ENCODE measurements at regions not wholly inside any gene's neighbourhood (a gene's known extent, or its start where the extent isn't known, plus 50 kb on each side); places are given as distances from the start of the nearest gene placed in this dataset.

DNA sequence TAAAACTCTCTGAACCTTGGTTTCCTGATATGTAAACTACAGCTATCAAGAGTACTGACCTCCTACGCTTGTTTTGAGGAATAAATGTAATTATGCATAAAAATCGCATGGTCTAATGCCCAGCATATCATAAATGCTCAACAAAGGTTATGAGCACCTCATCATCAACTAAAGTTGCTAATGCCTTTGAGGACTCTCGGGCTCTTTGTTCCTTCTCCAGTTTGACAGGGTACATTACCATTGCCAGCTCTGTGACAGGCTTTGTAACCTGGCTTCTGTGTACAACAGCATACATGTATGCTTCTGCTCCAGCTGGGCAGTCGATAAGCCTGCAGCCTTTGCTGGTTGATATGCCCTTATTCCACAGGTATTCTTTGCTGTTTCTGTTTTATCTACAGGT lies 95.2 kb downstream of the C9orf152 start:
- Histone ChIP-seq H3K9me3 (no peaks in the 10 kb centered on the region), H3K4me3 (no peak overlapping the region), H3K4me1 (peaks cover 36% of the 10 kb centered on the region), H3K36me3 (no peaks in the 10 kb centered on the region), H3K27me3 (no peaks in the 10 kb centered on the region), H3K27ac (no peak overlapping the region)
- intact Hi-C loops (cut with DNase I): no loop called here
- ATAC-seq (no peak), DNase-seq (no peak)
- TF ChIP-seq, protein P1, sequence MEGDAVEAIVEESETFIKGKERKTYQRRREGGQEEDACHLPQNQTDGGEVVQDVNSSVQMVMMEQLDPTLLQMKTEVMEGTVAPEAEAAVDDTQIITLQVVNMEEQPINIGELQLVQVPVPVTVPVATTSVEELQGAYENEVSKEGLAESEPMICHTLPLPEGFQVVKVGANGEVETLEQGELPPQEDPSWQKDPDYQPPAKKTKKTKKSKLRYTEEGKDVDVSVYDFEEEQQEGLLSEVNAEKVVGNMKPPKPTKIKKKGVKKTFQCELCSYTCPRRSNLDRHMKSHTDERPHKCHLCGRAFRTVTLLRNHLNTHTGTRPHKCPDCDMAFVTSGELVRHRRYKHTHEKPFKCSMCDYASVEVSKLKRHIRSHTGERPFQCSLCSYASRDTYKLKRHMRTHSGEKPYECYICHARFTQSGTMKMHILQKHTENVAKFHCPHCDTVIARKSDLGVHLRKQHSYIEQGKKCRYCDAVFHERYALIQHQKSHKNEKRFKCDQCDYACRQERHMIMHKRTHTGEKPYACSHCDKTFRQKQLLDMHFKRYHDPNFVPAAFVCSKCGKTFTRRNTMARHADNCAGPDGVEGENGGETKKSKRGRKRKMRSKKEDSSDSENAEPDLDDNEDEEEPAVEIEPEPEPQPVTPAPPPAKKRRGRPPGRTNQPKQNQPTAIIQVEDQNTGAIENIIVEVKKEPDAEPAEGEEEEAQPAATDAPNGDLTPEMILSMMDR (IDR thresholded peaks at IDR 0.05): no peak

DNA sequence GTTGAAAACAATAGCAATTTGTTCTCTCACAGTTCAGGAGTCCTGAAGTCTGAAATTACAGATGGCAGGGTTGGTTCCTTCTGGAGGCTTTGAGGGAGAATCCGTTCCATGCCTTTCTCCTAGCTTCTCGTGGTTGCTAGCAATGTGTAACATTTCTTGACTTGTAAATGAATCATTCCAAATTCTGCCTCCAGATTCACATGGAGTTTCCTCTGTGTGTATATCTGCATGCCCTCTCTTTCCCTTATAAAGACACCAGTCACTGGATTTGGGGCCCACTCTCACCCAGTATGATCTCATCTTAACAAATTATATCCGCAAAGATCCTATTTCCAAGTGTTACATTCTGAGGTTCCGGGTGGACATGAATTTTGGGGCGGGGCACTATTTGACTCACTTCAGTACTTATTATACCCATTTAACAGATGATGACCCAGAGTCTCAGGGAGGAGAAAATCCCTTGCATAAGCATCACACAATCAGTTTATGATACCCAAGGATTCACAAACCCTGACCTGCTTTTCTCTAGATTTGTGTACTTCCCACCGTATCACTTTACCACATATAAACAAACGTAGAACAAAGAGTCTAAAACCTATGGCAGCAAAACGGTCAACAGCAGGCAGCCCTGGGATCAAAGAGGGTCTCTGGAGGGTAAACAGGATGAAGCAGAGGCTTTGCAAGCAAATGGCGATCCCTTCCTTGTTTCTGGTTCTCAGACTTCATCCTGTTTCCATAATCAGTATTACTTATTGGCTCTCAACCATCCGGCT lies 93.7 kb downstream of the C9orf152 start:
- no peaks in the 10 kb centered on the region for H3K27me3 ChIP-seq
- peak overlapping the region; percentile 42 for H3K27ac ChIP-seq
- ATAC-seq (no peak), DNase-seq (no peak)
- intact Hi-C loops (cut with DNase I): no loop called here
- peaks cover 36% of the 10 kb centered on the region for H3K4me1 ChIP-seq
- H3K36me3 ChIP-seq: no peaks in the 10 kb centered on the region
- TF ChIP-seq, protein P1 (IDR thresholded peaks at IDR 0.05): no peak
- H3K9me3 ChIP-seq: no peaks in the 10 kb centered on the region
- H3K4me3 ChIP-seq: no peak overlapping the region

DNA sequence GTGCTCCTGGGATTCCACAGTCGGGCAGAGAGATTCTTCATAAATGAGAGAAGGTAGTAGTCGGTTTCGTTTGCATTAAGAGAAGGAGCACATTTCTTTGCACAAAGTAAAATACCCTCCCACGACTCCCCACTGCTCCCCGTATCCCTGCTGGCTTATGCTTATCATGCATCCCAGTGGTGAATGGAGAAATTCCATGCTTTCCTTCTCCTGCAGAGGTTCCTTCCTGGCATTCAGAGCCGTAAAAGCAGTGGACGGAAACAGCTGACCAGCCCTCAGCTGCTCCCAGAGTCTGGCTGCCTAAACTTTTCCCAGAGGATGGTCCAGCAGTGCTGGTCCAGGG lies 93.1 kb downstream of the C9orf152 start:
- ATAC-seq (peak; percentile 40), DNase-seq (no peak)
- Histone ChIP-seq H3K4me1 (peaks cover 36% of the 10 kb centered on the region), H3K4me3 (no peak overlapping the region), H3K27ac (peak overlapping the region; percentile 42), H3K36me3 (no peaks in the 10 kb centered on the region), H3K27me3 (no peaks in the 10 kb centered on the region), H3K9me3 (no peaks in the 10 kb centered on the region)
- intact Hi-C loops (cut with DNase I): no loop called here
- TF ChIP-seq, protein P1 (IDR thresholded peaks at IDR 0.05): no peak

DNA sequence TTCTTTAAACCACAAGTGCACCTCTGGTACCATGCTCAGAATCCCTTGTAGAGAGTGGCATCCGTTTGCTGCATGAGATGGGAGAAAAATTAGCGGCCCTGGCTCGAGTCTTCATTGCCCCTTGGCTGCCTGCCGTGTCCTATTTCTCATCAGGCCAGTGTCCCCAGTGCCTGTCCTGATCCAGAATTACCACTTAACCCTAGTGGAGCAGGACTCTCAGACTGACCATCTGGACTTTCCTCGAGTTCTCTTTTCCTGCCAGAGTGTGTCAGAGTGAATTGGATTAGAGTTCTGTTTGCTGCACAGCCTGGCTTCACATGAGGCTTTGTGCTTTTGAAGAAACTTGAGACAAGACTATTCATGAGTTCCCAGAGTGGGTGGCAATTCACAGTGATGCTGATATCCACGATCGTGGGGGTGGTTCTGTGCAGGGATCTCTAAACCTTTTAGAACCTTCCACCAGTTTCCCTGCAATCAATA lies 92.6 kb downstream of the C9orf152 start:
- no peaks in the 10 kb centered on the region for H3K36me3 ChIP-seq
- DNase-seq (no peak), ATAC-seq (peak; percentile 14)
- H3K4me3 ChIP-seq: no peak overlapping the region
- peak overlapping the region; percentile 42 for H3K27ac ChIP-seq
- TF ChIP-seq, protein P1 (IDR thresholded peaks at IDR 0.05): no peak
- H3K4me1 ChIP-seq: peaks cover 36% of the 10 kb centered on the region
- intact Hi-C loops (cut with DNase I): no loop called here
- no peaks in the 10 kb centered on the region for H3K9me3 ChIP-seq
- H3K27me3 ChIP-seq: no peaks in the 10 kb centered on the region

DNA sequence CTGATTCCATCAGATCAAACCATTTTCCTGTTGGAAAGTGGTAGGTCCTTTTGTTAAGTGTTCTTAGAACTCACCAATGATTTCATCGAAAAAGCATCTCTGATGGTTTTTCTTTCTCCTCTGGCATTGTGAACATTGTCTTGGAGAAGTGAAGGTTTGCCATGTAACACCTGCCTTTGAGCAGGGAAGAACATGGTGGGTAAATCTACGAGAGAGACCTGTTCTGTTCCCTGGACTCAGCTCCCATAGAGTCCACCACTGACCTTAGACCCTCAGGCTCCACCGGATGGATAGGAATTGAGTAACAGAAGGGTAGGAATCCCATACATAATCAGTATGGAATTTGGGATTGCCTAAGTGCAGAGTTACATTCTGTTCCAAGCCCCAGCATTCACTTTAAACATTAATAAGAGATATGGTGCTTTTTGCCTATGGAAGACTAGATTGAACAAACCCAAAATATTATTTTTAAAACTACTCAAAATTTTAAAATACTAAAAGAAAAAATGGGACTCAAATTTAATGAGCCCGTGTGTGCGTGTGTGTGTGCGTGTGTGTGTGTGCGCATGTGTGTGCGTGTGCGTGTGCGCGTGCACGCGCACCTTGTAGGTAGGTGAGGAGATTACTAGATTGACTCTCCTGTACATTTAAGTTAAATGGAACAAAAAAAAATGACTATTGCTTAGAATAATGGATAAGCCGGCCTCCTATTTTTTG lies 92.0 kb downstream of the C9orf152 start:
- intact Hi-C loops (cut with DNase I): no loop called here
- Histone ChIP-seq H3K9me3 (no peaks in the 10 kb centered on the region), H3K4me1 (peaks cover 42% of the 10 kb centered on the region), H3K27me3 (no peaks in the 10 kb centered on the region), H3K27ac (no peak overlapping the region), H3K4me3 (no peak overlapping the region), H3K36me3 (no peaks in the 10 kb centered on the region)
- peak; percentile 26 for ATAC-seq
- TF ChIP-seq, protein P1 (IDR thresholded peaks at IDR 0.05): no peak
- no peak for DNase-seq
